Activated CD4-positive, CD25-positive, alpha-beta regulatory T cell (primary cell): ENCODE measurements at regions not wholly inside any gene's neighbourhood (a gene's known extent, or its start where the extent isn't known, plus 50 kb on each side); places are given as distances from the start of the nearest gene placed in this dataset.
"Not testable (repeated sequence)": the region's sequence is repeated elsewhere in the genome, so short reads cannot be mapped to it uniquely, and the experiment has no call there.

Experiments used
- DNase-seq, 4 experiments: peaks; one replicate each; lab custom pipeline; 2025; lab: John Stamatoyannopoulos, UW

DNA sequence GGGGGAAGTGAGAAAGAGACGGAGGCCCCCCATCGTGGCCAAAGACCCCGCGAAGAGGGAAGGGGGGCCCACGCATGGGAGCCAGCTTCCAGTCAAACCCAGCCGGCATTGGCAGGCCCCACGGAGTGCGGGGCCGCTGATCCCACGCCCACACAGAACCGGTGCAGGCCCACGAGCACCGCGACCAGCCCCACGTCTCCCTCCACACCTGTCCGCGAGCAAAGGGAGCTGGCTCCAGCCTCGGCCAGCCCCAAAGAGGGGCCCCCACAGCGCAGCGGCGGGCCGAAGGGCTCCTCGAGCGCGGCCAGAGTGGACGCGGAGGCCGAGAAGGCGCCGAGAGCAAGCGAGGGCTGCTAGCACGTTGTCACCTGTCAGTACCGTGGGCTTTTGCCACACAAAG is 125.0 kb upstream of the TWIST2 start:
- DNase-seq, result no peak

- DNase-seq, result not testable (repeated sequence)
These were observed 124.1 kb upstream of the TWIST2 start for GRCh38 chr2:238723740-238724320.

DNA sequence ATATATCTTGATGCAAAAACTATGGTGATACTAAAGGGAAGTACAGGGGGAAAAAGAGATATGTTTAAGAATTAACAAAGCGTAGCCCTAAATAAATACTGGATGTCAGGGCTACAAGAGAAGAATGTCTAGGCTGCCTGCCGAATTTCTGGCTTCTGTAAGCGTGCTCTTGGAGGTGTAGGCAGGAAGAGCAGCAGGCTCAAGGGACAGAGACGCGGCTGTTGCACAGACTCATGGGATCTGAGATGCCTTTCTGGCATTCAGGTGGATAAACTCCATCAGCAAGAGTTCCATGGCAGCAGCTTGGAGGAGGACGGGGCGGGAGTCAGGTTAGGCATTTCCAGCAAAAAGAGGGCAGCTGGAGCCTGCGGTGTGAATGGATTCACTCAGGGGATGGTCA is 123.2 kb upstream of the TWIST2 start:
- no peak for DNase-seq

DNA sequence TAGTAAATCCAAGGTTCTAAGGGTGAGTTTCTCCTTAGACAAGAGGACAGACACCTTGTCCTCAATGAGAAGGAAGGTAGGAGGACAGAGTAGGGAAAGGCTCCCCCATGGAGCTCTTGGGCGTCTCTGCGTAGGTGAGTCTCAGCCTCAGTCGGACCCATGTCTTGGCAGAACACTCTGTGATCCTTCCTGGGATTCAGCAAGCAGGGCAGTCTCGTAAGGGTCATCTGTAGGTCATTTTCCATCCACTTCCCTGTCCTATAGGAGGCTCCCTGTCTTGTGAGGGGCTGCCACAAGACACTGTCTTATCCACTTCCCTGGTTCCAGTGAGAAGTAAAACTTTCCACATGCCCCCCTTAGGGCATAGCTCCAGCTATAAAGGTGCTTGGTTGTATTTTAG is 122.6 kb upstream of the TWIST2 start:
- DNase-seq, result no peak

GRCh38 chr2:238726670-238727584 is 121.0 kb upstream of the TWIST2 start:
- no peak for DNase-seq

DNA sequence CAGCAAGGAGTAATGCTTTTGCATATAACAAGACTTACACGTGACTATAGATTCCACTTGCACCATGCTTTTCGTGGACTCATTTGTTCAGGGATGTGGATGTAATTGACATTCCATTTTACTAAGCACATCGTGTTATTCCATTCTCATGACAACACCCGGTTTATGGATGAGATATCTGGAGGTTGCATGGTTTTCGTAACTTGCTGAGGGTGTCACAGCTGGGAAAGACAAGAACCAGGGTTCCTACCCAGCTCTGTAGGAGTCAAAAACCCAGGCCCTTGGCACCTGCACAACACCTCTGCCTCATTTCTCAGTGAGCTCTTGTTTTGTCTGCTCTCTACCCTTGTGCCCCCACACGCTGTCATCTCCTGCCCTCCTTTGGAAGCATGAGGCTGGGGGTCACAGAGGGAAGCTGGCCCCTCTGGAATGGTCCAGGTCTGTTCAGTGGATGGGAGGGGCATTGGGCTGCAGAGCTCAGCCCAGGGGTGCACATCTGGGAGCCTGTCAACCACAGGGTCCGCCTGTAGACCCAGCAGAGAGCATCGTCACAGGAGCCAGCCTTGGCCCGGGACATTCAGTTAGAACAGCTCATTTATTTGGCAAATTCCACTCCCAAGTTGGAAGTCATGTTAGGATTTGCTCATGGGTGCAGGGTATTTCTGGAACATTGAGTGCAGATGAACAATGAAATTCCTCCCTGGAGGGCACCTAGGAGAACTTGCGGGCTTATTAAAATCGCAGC is 120.1 kb upstream of the TWIST2 start:
- no peak for DNase-seq

DNA sequence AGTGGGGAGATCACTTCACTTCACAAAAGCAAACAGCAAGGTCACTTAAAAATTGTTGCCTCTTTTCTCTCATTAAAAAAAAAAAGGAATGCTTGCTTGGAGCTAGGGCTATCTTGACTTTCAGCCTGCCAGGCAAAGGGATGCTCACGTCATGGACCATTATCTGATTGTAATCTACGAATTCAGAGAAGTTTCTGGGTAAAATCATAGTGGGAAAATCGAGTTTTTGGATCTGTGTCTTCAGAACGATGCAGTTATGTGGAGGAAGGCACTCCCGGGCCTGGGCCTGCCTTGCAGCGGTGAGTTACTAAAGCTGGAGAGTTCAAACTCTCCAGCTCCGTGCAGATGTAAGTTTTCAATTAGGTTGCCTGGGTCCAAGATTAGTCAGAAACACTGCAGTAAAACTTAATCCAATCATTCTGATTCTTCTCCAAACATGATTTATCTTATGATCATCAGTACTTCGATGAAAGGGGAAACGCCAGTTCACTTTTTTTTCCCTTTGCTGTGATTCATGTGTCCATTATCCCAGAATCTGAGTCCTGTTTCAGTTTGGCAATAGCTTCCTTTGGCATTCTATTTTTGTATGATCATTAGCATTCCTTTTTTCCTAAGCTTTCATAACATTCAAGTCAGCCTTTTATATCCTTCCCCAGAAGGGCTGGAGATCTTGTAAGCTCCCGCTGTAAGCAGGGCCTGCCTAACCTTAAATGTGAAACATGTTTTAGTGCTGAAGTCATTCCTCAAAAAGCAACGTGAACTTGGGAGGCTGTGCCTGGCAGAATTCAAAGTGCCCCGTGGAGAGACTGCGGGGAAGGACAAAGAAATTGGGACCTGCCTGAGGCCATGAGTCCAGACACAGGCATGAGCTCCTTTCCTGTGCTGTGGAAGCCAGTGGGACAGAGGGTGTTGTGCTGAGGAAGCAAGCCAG is 119.3 kb upstream of the TWIST2 start:
- DNase-seq, result no peak

- no peak for DNase-seq
These were observed 118.5 kb upstream of the TWIST2 start for GRCh38 chr2:238729261-238729935.

DNA sequence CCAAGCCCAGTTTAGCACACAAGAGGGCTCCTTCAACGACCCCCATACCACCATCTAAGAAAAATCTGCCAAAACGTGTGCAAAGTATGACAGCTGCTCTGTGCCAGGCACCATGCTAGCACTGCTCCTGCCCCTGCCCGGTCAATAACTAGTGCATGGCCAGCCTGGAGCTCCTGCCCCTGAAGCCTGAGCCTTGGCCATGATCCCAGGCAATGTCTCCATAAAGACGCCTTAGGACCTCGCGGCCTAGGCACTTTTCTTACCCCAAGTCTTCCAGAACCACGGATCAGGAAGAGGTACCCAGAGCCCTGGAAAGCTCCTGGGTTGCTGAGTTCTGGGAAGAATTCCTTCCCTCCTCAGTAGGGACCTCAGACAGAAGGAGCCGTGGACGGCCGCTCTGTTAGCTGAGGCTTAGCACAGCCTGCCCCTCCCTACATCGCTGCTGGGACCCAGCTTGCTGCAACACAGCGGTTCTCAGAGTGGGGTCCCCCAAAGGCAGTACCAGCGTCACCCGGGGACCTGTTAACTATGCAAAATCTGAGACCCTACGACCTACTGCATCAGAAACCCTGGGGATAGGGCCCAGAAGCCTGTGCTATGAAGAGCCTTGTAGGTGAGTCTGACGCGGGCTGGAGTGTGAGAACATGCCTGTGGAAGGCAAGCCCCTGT is 117.8 kb upstream of the TWIST2 start:
- no peak for DNase-seq

DNA sequence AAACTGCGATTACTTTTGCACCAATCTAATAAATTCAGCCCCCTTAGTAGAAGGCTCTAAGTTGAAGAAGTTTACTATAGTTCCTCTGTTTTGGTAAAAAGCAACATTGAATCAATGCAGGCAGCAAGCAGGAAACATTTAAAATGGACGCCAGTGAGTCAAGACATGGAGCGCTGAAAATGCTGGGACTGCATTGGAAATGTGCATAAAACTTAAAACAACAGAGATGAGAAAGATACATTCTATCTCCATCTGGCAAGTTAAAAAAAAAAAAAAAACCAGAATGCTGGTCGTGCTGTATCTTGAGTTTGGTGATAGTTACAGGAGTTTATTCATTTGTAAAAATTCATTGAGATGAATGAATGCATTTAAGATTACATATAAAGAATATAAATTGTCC is 117.0 kb upstream of the TWIST2 start:
- DNase-seq, result no peak

GRCh38 chr2:238731961-238732360 is 115.9 kb upstream of the TWIST2 start:
- DNase-seq, result no peak

DNA sequence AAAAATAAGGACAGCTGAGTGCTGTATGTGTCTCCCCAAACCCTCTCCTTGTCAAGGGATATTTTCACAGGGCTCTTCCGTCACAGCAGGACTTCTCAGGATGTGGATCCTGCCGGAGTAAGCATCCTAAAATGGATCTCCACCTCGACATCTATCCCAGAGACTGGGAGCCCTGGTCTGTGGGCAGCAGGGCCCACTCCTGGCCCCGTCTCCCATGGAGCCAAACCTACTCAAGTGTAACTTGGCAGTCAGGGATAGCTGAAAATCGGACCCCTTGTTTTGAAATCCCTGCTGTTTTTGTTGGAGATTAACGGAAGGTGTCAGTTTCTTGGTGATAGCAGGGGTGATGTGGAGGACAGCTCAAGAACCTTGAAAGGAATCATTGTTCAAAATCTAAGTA is 109.0 kb upstream of the TWIST2 start:
- no peak for DNase-seq

DNA sequence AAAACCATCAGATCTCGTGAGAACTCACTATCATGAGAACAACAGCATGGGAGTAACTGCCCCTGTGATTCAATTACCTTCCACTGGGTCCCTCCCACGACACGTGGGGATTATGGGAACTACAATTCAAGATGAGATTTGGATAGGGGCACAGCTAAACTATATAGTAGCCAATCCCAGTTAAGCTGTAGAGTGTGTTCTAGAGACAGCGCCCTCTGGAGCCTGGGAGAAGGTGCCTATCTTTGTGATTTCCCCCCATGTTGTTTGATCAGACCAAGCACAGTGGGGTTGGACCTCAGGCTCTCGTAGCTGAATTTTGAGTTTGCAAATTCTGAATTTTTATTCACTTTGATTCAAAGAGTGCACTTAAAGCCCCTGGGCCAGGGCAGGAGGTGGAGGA is 108.2 kb upstream of the TWIST2 start:
- no peak for DNase-seq

GRCh38 chr2:238741277-238741676 is 106.6 kb upstream of the TWIST2 start:
- DNase-seq, result no peak

- DNase-seq, result no peak
These were observed 105.8 kb upstream of the TWIST2 start for GRCh38 chr2:238742066-238742465.

DNA sequence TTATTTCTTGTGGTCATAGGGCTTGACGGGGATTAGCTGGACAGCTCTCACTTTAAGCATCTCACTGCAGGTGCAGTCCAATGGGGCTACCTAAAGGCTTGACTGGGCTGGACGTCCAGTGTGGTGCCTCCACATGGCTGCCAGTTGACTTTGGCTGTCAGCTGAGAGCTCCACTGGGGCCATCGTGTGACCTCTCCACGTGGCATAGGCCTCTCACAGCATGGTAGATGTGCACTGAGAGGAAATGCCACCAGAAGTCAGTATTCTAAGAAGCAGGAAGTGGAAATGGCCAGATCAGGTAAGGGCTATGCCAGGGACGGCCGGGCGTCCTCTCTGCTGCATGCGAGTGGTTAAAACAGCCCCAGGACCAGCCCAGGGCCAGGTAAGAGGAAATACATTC is 105.2 kb upstream of the TWIST2 start:
- DNase-seq, result no peak

DNA sequence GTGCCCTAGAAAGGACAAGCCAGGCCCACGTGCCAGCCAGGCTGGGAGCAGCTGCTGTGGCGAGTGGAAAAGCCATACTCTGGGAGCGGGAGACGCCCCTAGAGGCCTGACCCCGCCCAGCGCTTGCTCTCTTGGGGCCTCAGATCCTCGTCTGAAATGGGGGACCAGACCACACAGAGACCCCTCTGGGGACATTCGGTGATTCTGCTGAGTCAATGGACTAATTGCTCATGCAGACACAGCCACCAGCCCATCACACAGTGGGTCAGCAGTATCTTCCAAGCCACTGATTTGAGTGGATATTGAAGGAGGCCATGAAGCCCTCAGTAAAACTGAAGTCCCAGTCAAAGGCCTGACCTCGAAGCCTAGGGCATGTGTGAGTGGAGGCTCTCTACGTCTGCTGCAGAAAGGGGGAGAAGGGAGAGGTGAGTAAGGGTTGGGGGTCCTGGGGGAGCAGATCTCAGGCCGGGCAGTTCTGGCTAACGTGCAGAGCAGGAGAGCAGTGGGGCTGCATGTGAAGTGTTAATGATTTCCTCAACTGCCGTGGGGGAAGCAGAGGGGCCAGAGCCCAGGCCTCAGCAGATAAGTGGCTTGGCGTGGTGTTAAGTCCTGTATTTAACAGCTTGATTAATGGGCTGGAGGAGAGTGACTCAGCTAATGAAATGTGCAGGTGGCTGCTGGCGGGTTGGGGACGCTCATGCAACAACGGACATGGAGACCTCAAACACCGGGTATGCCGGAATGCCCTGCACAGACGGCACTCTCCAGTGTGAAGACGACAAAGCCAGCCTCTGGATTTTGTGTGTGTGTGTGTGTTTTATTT is 104.4 kb upstream of the TWIST2 start:
- DNase-seq, result no peak

GRCh38 chr2:238744951-238745350 is 102.9 kb upstream of the TWIST2 start:
- DNase-seq, result no peak

DNA sequence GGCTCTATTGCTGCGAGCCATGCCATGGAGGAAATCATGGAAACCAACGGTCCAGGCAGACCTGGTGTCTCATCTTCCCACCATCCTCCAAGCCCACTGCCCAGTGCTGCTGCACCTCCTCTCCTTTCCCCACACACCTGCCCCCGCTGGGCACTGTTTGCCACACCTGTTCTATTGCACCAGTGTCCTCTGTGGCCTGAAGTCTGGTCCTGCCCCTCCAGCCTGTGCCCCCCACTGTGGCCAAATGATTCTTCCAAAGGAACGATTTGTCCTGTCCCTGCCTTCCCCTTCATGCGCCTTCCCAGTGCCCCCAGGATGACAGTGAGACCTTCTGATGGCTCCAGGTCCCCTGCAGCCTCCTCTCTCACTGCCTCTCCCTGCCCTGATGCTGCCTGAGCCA is 101.9 kb upstream of the TWIST2 start:
- DNase-seq, result no peak

DNA sequence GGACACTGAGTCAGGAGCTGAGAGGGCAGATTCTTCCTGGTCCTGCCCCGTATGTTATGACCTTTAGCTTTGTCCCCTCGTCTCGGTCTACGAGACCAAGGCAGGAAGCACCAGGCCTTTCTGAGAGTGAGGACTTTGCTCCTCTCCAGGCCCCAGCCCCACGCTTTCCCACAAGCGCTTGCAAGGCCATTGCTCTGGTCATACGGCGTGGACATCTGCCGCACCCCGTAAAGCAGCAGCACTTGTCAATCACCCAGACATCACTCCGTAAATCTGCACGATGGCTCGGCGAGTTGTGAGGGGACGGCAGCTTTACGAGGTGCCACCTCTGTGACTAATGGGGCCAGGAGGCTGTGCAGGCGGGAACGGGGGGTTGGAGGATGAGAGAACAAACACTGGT is 100.8 kb upstream of the TWIST2 start:
- DNase-seq, result no peak
